ENCODE measurements at regions not wholly inside any gene's neighbourhood (a gene's known extent, or its start where the extent isn't known, plus 50 kb on each side); places are given as distances from the start of the nearest gene placed in this dataset.

- TF ChIP-seq EZH2 (IDR thresholded peaks at IDR 0.05; ENCODE audit: insufficient read depth, poor library complexity, severe bottlenecking) (no peak), EZH2phosphoT487 (IDR thresholded peaks at IDR 0.05; ENCODE audit: insufficient read depth, low read depth) (no peak)
These were observed 103.8 kb upstream of the QRFPR start for GRCh38 chr4:121484633-121485032.

Data from GM23248 (cell line).